Activated CD8-positive, alpha-beta memory T cell treated with anti-CD3 and anti-CD28 coated beads for 24 hours (primary cell): ENCODE measurements at regions not wholly inside any gene's neighbourhood (a gene's known extent, or its start where the extent isn't known, plus 50 kb on each side); places are given as distances from the start of the nearest gene placed in this dataset.

Source experiments
- DNase-seq: peaks from one replicate; pipeline ENCODE4 v3.0.0-alpha.2; 2020

DNA sequence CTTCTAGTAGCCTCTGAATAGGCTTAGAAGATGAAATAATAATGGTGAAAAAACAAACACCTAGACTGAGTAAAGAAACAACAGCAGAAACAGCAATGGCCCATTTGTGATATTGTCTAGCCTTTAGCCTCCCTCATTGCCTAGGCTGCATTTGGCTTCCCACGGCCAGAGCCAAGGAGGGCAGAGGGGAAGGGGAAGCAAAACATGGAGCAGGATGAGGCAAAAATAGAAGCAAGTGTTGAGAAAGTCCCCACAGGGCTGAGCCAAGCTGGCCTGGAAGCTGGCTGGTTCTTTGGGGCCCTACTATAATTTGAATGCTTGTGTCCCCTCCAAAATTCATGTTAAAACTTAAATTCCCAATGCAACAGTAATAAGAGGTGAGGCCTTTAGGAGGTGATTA, 60.2 kb upstream of the KSR1 start:
- no peak for DNase-seq

DNA sequence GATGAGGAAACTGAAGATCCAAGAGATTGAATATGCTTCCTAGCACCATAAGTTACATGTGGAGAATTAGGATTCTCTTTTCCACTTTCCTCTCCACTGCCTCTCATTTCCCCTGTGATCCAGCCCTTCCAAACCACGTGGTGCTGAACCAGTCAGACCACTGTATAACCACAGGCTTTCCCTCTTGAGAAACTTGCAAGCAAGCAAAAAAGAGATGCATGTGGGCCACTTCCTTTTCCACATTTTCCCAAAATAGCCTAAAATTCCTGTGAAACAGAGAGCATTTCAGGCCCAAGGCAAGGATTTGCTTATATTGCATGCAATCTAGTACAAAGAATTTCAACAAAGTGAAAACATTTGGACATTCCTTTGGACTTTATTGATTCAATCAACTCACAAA, 59.3 kb upstream of the KSR1 start:
- DNase-seq, result no peak

DNA sequence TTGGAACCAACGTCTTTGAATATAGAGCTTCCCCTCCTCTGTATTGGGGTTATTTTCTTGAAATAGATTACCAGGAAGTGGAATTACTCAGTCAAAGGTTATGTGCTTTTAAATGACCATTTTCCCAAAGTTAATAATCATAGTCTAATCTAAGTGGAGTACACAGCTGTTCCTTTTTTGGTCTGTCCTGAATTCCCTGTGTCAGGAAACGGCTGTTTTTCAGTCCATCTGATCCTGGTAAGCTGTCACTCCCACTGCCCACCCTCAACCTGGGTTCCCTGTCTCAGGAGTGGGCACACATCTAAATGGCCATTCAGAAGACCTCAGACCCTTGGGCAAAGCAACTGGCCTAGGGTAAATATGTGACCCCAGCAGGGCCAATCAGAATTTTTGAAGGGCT, 57.6 kb upstream of the KSR1 start:
- DNase-seq, result no peak

DNA sequence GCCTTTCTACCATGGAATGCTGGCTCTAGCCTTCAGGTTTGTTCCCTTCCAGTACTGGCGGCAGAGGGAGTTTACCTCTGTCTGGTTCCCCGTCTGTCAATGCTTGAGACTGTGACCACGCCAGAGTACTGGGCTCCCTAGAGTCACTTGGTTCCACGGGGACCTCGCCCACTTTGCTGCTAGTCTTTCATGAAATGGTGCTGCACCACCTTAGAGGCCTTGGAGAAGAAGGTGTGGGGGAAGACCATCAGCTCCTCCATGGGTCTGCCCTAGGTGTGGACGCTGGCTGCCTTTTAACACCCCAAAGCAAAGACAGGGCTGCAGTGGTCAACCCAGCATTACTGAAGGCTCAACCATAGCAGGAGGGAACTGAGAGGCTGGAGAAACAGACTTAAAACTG, 55.3 kb upstream of the KSR1 start:
- DNase-seq, result peak; percentile 50

DNA sequence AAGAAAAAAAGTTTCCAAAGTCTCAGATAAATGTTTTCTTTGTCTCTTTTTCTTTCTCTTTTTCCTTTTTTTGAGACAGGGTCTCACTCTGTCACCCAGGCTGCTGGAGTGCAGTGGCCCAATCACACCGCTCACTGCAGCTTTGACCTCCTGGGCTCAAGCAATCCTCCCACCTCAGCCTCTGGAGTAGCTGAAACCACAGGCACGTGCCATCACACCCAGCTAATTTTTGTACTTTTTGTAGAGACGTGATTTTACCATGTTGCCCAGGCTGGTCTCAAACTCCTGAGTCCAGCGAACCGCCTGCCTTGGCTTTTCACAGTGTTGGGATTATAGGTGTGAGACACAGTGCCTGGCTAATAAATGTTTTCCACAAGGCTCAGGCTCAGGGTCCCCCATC, 53.3 kb upstream of the KSR1 start:
- DNase-seq, result peak; percentile 24

DNA sequence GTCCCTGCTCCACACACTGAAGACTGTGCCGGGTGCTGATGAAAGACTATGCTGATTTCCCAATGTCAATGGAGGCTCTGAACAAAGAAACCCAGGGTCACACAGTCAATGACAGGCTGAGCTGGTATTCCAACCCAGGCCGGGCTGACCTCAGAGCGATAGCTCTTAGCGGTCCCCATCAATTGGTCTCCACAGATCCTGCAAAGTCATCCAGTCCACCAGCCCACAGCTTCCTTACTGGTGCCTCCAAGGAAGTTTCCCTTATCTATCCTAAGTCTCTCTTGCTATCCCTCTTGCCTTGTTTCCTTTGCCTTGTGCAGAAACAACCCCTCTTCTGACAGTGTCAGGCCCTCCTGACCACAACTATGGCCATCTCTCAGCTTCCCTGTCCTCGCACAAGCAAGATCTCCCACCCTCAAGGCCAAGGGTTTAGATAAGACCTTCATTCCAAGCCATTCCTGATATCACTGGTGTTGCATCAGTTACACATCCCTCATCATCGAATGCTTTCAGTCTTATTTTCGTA, 52.7 kb upstream of the KSR1 start:
- peak; percentile 26 for DNase-seq

DNA sequence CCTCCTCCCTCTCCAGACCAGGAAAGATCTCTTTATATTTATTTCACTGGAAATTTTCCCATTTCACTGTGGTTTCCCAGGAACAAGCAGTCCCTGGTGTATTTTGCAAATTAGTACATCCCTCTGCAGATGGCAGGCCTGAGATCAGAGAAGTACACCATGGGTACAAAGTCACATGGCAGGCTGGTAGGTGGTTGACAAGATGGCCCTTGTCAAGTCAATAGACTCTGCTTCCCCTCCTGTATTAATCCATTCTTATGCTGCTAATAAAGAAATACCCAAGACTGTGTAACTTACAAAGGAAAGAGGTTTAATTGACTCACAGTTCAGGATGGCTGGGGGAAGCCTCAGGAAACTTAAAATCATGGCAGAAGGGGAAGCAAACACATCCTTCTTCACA, 51.6 kb upstream of the KSR1 start:
- DNase-seq, result peak; percentile 7
